Femur (tissue), 1 donor: ENCODE measurements at regions not wholly inside any gene's neighbourhood (a gene's known extent, or its start where the extent isn't known, plus 50 kb on each side); places are given as distances from the start of the nearest gene placed in this dataset.
"Not testable (repeated sequence)": the region's sequence is repeated elsewhere in the genome, so short reads cannot be mapped to it uniquely, and the experiment has no call there.

Experiments
- DNase-seq: peaks from one replicate; pipeline ENCODE4 v3.0.0-alpha.2; 2017

DNA sequence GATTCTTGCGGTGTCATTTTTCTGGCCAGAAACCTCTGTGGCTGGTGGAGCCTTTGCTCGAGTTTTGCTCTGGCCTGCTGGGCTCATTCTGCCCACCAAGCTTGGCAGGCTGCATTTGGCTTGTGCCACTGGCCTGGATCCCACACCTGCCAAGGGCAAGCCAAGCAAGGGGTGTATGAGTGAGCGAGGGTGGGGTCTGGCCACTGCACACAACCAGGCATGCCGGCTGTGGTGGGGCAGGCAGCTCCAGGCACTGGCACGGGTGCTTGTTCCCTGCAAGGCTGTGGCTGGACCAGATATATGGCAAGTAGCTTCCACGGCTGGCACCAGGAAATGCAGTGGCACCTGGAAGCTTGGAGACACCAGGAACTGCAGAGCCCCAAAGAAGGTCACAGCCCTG, 68.6 kb upstream of the PPP3CA start:
- DNase-seq = no peak

DNA sequence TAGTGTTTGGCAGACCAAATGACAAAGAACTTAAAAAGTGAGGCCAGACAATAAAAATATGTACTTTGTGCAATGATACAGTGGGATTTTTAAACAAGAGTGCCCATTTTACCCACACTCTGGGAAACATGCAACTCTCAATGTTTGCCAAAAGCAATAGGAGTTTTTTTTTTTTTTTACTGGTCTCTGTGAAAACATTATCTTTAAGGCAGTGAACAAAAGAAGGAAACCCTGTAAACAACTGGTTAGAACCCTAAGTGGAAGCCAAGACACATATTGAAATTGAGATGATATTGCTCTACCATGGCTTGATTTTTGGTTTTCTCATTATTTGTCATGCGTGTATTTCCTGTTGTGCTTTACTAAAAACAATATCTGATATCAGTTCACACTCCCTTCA, 67.2 kb upstream of the PPP3CA start:
- DNase-seq = no peak

GRCh38 chr4:101411926-101412325, 64.6 kb upstream of the PPP3CA start:
- no peak for DNase-seq

GRCh38 chr4:101411281-101411910, 64.1 kb upstream of the PPP3CA start:
- DNase-seq = not testable (repeated sequence)

DNA sequence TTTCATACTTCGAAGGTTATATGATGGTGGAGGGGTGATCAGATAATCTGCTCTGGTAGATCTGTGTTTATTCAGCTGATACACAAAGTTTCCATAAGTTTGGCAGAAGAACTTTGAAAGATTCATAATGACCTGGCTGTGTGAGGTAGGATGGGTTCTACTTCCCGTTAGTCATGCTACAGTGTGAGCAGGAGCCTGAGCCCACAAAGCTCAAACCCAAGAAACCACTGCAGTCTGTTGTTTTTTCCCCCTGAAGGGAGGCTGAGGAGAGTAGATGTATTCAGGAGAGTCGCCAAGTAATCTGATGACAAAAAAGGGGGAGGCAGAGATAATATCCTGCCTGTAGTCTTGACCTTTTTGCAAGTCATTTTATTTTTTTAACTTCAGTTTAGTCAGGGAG, 52.8 kb upstream of the PPP3CA start:
- DNase-seq = no peak

- DNase-seq = no peak
These were observed 51.5 kb upstream of the PPP3CA start for GRCh38 chr4:101398807-101399206.
